Activated CD8-positive, alpha-beta T cell treated with anti-CD3 and anti-CD28 coated beads for 36 hours (primary cell): ENCODE measurements at regions not wholly inside any gene's neighbourhood (a gene's known extent, or its start where the extent isn't known, plus 50 kb on each side); places are given as distances from the start of the nearest gene placed in this dataset.

Experiments
- ATAC-seq: fragments of 200-7000 bp; cut with Tn5 transposase; one replicate; pipeline ENCODE4 v1.10.0; 2021; ENCODE audit warnings: mild to moderate bottlenecking, moderate library complexity
- CTCF ChIA-PET: fragments of 350-600 bp; sonication (Branson Sonifier 250); formaldehyde crosslinking; loops from one replicate; lab custom pipeline; 2021; ENCODE audit warnings: antibody characterized with exemption; lab: Charles Lee
- POLR2A ChIA-PET: fragments of 350-600 bp; sonication (Branson Sonifier 250); formaldehyde crosslinking; loops from one replicate; lab custom pipeline; 2021; ENCODE audit warnings: antibody characterized with exemption; lab: Charles Lee
- DNase-seq: peaks from one replicate; pipeline ENCODE4 v3.0.0-alpha.2; 2020
- H3K27ac Mint-ChIP-seq: one replicate; pipeline ENCODE4 v1.8.0; 2021; ENCODE audit warnings: mild to moderate bottlenecking, mixed read lengths
- H3K27me3 Mint-ChIP-seq: one replicate; pipeline ENCODE4 v1.8.0; 2021; ENCODE audit warnings: mixed read lengths
- H3K36me3 Mint-ChIP-seq: one replicate; pipeline ENCODE4 v1.8.0; 2021; ENCODE audit warnings: low read depth, mixed read lengths
- H3K4me1 Mint-ChIP-seq: one replicate; pipeline ENCODE4 v1.8.0; 2021; ENCODE audit warnings: low read depth, mixed read lengths
- H3K4me3 Mint-ChIP-seq: one replicate; pipeline ENCODE4 v1.8.0; 2021; ENCODE audit warnings: mild to moderate bottlenecking, moderate library complexity, mixed read lengths
- H3K9me3 Mint-ChIP-seq: one replicate; pipeline ENCODE4 v1.8.0; 2021; ENCODE audit warnings: mixed read lengths
- intact Hi-C: fragments of 100-400 bp; cut with micrococcal nuclease; formaldehyde crosslinking; loops from one replicate; pipeline ENCODE4 v1.10.0; 2022
- TF ChIP-seq, protein P1 (sequence below): fragments of 200-600 bp; IDR thresholded peaks from one replicate; pipeline ENCODE4 v1.8.0; 2022; ENCODE audit warnings: antibody characterized with exemption, mild to moderate bottlenecking

DNA sequence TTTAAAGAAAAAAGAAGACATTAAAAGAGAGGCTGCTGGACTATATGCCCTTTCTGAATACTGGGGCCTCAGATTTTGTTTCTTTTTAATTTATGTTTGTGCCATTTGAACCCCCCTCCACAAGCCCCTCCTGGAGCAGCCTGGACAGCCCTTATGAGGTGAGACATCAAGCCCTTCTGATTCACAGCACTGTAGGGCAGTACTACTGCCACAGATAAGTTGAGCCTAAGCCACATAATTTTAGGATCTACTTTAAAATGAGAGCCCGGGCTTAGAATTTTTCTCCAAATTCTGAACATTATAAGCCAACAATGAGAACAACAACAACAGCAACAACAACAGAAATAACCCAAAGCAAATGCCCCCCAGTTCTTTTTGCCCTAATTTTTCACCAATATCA, 256.9 kb upstream of the SALL1 start:
- ChIA-PET POLR2A (no interaction called here), CTCF (no interaction called here)
- no peak overlapping the region for H3K27ac Mint-ChIP-seq
- no peak for ATAC-seq
- no peaks in the 10 kb centered on the region for H3K27me3 Mint-ChIP-seq
- intact Hi-C loops = no loop called here
- no peaks in the 10 kb centered on the region for H3K4me1 Mint-ChIP-seq
- H3K9me3 Mint-ChIP-seq = no peaks in the 10 kb centered on the region
- no peaks in the 10 kb centered on the region for H3K36me3 Mint-ChIP-seq
- no peak for DNase-seq
- TF ChIP-seq, protein P1, sequence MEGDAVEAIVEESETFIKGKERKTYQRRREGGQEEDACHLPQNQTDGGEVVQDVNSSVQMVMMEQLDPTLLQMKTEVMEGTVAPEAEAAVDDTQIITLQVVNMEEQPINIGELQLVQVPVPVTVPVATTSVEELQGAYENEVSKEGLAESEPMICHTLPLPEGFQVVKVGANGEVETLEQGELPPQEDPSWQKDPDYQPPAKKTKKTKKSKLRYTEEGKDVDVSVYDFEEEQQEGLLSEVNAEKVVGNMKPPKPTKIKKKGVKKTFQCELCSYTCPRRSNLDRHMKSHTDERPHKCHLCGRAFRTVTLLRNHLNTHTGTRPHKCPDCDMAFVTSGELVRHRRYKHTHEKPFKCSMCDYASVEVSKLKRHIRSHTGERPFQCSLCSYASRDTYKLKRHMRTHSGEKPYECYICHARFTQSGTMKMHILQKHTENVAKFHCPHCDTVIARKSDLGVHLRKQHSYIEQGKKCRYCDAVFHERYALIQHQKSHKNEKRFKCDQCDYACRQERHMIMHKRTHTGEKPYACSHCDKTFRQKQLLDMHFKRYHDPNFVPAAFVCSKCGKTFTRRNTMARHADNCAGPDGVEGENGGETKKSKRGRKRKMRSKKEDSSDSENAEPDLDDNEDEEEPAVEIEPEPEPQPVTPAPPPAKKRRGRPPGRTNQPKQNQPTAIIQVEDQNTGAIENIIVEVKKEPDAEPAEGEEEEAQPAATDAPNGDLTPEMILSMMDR = no peak
- no peak overlapping the region for H3K4me3 Mint-ChIP-seq

DNA sequence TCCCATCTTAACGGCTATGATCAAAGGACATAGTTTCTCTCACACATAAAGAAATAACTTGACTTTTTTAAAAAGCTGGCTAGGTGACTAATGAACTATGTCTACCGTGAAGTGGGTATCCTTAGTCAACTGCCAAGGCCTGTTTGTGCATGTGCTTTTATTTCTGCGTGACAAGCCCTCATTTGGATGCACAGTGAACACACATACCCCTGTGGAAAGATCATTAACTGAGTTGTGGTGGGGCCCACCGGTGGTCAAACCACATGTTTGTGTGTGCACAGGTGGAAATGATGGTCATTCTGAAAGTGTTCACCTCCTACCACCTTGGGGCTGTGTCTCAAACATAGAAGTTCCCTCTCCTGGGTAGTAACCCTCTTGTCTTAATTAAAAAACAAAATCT, 256.1 kb upstream of the SALL1 start:
- Mint-ChIP-seq H3K27me3 (no peaks in the 10 kb centered on the region), H3K36me3 (no peaks in the 10 kb centered on the region), H3K4me3 (no peak overlapping the region), H3K27ac (no peak overlapping the region), H3K9me3 (no peaks in the 10 kb centered on the region), H3K4me1 (no peaks in the 10 kb centered on the region)
- no peak for ATAC-seq
- CTCF ChIA-PET = no interaction called here
- DNase-seq = no peak
- TF ChIP-seq, protein P1 = no peak
- POLR2A ChIA-PET = no interaction called here
- intact Hi-C loops = no loop called here

DNA sequence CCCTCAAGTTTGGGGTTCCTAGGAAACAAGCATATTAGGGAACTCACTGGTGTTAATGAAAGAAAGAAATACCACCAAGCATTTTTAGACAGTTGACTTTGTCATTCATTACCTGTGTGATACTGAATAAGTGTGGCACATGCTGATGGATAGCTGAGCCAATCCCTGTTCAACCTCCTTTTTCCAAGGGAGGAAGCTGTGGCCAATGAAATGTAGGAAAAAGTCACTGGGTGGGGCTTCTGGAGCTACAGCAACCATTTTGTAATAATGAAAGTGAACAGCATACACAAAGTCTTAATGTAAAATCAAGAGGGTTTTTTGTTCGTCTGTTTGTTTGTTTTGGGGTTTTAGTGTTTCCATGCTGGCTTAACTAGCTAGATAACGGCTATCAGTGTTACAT, 254.3 kb upstream of the SALL1 start:
- Mint-ChIP-seq H3K27me3 (no peaks in the 10 kb centered on the region), H3K36me3 (no peaks in the 10 kb centered on the region), H3K4me3 (no peak overlapping the region), H3K4me1 (no peaks in the 10 kb centered on the region), H3K27ac (no peak overlapping the region), H3K9me3 (peaks cover 4% of the 10 kb centered on the region)
- ATAC-seq (no peak), DNase-seq (no peak)
- POLR2A ChIA-PET = no interaction called here
- intact Hi-C loops = no loop called here
- TF ChIP-seq, protein P1 = no peak
- CTCF ChIA-PET = no interaction called here

DNA sequence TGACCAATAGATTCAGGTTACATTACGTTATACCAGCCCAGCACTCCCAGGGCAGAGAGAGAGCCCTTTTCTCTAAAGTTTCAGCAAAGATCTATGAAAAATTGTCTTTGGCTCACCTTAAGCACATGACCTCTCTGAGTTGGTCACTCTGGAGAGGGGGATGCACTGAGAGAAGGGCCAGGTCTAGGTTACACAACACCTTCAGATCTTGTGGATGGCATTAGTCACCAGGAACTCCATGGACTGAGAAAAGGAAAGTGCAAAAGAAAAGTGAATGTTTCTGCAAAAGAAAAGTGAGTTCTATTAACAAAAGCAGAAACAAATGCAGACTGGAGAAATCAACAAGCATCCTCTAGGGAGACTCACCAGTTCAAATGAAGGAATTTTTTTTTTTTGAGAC, 253.3 kb upstream of the SALL1 start:
- DNase-seq (no peak), ATAC-seq (no peak)
- H3K27me3 Mint-ChIP-seq = no peaks in the 10 kb centered on the region
- POLR2A ChIA-PET = no interaction called here
- intact Hi-C loops = no loop called here
- H3K36me3 Mint-ChIP-seq = no peaks in the 10 kb centered on the region
- TF ChIP-seq, protein P1 = no peak
- H3K9me3 Mint-ChIP-seq = peaks cover 4% of the 10 kb centered on the region
- CTCF ChIA-PET = no interaction called here
- no peaks in the 10 kb centered on the region for H3K4me1 Mint-ChIP-seq
- H3K27ac Mint-ChIP-seq = no peak overlapping the region
- no peak overlapping the region for H3K4me3 Mint-ChIP-seq

DNA sequence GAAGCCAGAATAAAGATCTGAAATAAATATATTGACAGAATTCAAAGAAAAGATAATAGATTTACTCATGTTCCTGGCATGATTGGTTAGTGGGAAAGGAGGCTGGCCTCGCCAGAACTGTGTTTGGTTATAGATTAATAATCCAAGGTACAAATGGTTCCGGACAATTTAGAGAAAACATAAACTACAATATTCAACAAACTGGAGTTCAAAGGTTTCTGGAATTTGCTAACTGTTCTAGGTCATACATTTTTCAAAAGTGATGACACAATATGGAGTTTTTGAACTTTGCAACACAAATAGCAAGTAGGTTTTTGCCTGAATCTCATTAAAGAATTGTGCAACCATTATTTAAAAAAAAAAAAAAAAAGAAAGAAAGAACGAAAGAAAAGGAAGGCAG, 251.7 kb upstream of the SALL1 start:
- Mint-ChIP-seq H3K36me3 (no peaks in the 10 kb centered on the region), H3K27me3 (no peaks in the 10 kb centered on the region), H3K27ac (no peak overlapping the region), H3K9me3 (peaks cover 4% of the 10 kb centered on the region), H3K4me1 (no peaks in the 10 kb centered on the region), H3K4me3 (no peak overlapping the region)
- TF ChIP-seq, protein P1 = no peak
- ATAC-seq (no peak), DNase-seq (no peak)
- ChIA-PET POLR2A (no interaction called here), CTCF (no interaction called here)
- intact Hi-C loops = no loop called here
